NCI-H446 (cell line): ENCODE measurements at regions not wholly inside any gene's neighbourhood (a gene's known extent, or its start where the extent isn't known, plus 50 kb on each side); places are given as distances from the start of the nearest gene placed in this dataset.

Source experiments
- DNase-seq, 2 experiments: peaks; one replicate each; lab custom pipeline; 2025; lab: John Stamatoyannopoulos, UW

DNA sequence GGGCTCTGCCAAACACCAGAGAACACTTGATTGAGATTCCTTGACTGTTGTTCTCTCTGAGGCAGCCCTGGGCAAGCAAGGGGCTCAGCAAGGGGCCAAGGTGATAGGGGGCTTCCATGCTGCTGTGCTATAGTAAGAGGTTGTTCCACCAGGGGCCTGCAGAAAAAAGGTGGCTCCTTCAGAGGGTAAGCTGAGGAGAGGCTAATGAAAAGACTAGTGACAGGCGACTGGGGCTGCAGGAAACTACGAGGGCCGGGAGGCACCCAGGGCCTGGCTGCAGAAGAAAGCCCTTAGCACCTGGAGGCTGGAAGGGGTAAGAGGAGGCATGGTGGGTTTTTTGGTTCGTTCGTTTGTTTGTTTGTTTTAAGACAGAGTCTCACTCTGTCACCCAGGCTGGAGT is 88.0 kb upstream of the CTNNA1 start:
- no peak for DNase-seq

DNA sequence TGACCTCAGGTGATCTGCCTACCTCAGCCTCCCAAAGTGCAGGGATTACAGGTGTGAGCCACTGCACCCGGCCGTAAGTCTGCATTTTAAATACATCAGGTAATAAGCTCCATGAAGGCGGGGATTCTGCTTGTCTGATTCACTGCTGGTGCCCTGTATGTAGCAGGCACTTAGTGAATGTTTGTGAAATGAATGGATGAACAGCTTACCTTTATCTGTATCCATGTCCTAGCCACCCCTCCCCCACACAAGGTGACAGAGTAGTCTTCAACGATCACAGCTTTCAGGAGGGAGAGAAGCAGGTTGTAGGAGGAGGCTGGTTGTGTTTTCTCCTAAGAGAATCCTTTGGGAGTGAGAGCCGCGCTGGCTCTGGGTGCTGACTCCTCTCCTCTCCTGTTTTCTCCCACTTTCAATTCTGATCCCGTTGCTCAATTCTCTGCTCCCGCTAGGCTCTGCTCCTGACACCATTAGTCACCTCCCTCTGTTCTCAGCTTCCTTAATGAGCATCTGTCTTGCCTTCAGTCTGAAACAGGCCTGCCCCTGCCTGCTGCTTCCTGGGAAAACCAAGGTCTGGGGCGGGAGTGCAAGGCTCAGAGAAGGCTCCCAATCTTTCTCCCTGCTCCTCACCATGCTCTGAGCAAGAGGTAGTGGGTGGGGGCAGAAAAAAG is 88.8 kb upstream of the CTNNA1 start:
- peak in 1 of 2 experiments; percentile 24 for DNase-seq

DNA sequence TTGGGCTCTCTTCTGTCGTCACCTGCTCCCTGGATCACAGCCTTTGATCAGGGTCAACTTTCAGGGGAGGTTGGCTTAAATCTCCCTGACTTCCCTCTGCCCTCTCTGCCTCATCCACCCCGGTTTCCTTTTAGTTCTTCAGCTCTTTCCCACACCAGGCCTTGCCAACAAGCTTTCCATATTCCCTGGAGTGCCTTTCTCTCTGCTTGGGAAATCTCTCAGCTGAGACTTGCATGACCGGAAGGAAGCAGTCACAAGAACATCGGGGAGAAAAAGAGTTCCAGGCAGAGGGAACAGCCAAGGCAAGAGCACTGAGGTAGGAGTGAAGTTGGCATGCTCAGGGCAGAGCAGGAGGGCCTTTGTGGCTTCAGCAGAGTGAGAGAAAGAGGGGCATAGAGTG is 88.4 kb upstream of the HSPA9 start:
- DNase-seq: no peak

DNA sequence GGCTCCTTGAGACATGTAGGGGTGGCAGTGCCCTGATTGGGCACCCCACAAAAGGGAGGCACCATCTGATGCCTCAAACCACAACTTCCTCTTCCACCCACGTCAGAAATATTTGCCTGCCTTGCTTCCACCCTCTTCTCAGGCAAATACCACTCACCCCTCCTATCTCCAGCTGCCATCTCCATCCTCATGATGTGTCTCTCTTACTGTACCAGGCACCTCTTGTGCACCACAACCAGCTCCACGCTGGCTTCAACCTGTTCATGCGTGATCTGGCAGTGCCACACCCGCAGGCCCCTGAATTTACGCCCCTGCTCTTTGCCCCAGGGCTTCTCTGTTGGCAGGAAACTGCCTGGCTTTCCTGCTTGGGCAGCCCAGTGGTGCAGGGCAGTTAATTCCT is 87.8 kb upstream of the HSPA9 start:
- DNase-seq: no peak

- DNase-seq: no peak
These were observed 87.4 kb upstream of the HSPA9 start for GRCh38 chr5:138662599-138662998.

- DNase-seq: peak in 1 of 2 experiments; percentile 55
These were observed 86.8 kb upstream of the HSPA9 start for GRCh38 chr5:138661991-138662434.

DNA sequence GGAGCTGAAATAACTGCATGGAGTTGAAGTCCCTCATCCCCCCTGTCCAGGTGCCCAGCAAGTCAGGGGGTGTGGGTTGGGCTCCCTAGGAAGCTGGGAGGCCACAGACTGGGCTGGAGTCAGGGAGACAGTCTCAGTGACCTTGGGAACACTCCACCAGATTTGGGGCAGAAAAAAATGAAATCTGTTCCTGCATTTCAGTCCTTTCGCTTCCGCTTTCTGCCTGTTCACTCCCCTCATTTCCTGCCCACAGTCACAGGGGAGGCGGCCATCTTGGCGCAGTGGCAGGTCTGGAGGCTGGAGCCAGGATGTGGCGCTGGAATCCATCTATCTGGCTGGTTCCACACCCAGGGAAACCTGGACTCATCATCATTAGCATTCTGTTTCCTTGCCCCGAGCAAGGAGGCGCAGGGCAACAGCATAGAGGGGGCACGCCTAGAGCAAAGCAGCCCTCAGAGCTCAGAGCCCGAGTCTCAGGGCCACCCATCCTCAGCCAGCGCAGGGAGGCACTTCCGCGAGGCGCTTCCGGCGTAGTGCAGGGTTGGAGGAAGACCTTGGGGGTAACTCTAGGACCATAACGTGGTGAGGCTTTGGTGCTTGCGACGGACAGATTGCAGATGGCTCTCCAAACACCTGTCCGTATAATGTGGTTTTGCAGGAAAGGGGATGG is 86.2 kb upstream of the HSPA9 start:
- DNase-seq: no peak

DNA sequence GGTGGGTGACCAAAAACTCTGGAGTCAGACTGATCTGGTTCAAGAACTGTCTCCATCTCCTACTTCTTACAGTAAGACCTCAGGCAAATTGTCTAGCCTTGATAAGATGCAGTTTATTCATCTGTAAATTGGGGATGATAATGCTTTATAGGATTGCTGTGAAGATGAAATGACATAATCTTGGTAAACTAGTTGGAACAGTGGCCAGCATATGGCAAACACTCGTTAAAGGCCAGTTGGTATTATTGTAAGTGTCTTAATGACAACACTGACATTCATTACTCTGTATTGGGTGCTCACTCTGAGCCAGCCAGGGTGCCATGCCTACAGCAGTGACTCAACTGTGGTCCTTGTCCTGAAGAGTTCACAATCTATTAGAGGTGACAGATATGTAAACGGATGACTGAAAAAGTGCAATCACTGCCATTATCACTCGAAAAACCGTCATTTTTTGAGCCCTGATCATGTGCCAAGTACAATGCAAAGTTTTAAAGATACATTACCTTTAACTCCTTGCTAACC is 84.9 kb upstream of the HSPA9 start:
- DNase-seq: no peak

DNA sequence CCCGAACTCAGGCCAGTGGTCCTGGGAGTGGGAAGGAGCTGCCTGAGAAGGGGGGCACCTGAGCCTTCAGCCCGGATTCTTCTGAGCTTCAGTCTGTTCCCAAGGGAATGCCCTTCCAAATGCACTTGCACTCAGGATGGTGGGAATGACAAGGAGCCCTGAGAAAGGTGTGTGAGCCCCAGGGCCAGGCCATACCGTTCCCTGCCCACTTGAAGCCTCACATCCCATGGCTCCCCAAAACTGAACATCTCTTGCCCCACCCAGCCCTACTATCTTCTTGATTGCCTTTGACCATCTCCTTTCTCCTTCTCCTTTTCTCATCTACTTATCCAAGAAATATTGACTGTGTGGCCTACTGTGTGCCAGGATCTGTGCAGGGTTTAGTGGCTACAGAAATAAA is 84.4 kb upstream of the HSPA9 start:
- no peak for DNase-seq

- DNase-seq: no peak
These were observed 83.9 kb upstream of the HSPA9 start for GRCh38 chr5:138659121-138659520.

DNA sequence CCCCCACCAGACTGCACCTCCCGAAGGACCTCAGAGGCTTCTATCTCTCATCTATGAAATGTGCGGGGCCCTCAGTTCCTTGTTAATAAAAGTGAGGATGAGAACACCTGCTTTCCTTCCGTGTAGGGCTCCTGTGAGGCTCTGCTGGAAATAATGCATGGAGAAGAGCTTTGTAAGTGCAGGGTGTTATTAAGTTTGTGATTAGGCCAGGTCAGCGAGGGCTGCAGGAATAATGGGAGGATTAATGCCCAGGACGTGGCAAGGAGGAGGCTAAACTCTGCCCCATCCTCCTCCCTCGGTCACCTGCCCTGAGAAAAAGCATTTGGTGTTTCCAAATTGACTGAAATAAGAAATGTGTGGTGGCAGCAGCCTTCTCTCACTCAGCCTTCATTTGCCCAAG is 83.5 kb upstream of the HSPA9 start:
- no peak for DNase-seq

- no peak for DNase-seq
These were observed 82.2 kb upstream of the HSPA9 start for GRCh38 chr5:138657360-138657759.

- no peak for DNase-seq
These were observed 81.7 kb upstream of the HSPA9 start for GRCh38 chr5:138656916-138657315.

DNA sequence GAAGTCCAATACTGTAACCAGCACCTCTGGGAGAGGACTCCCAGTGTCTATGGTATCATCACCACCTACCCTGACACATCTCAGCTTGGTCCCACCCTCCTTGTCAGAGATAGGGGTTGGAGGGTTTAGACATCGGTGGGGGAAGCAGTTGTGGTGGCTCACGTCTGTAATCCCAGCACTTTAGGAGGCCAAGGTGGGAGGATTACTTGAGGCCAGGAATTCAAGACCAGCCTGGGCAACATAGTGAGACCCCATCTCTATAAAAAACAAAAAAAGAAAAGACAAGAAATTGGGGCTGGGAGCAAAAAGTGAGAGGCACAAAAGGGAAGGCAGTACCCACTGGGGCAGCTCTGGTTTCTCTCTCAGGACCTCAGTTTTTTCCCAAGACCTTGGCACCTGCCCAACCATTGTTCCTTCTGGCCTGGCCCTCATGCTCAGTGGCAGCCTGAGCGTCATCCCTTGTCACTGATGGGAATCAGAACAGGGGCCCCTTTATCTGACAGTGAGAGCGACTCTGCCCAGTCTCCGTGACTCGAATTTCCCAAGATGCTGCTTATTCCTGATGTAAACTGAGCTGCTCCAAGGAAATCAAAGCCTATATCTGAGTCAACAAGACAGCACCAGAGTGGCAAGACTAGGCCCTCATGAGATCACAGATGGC is 80.5 kb upstream of the HSPA9 start:
- DNase-seq: no peak

DNA sequence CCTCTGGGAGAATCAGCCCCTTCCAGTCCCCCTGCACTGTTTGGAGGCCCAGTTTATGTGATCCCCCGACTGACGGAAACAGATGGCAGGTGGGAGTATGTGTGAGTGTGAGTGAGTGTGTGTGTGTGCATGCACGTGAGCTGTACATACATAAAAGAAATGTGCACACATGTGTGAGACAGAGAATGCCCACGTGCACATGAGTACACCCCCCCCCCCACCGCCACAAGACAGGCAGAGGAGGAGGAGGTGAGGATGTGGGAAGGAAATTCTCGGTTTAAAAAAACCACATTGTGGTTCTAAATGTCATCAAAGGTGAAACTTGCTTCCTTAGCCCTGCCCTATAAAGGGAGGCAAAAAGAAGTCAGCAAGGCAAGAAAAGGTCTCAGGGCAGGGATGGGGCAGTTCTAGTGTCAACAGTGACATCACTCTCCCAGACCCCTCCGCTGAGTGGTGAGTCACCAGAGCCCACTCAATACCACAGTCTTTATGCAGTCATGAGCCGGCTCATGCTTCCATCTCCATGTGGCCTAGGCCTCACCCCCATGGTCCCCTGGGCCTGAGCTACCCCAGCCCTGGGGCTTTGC is 79.2 kb upstream of the HSPA9 start:
- DNase-seq: no peak

DNA sequence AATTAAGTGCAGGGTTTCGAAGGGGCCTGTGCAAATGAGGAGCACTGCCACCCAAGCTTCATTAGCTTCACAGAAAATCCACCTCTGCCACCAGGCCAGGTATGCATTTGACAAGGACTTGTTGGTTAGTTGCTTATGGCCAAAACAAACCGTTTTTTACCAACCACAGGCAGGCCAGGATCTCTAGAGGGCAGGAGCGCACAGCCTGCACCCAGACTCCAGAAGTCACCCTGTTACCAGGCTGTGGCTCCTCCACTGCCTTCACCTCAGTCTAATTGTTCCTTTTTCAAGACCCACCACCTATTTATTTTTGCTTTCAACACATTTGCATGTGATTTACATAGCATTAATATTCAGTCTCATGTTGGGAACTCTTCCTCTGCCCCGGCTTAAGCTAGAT is 78.3 kb upstream of the HSPA9 start:
- DNase-seq: no peak

DNA sequence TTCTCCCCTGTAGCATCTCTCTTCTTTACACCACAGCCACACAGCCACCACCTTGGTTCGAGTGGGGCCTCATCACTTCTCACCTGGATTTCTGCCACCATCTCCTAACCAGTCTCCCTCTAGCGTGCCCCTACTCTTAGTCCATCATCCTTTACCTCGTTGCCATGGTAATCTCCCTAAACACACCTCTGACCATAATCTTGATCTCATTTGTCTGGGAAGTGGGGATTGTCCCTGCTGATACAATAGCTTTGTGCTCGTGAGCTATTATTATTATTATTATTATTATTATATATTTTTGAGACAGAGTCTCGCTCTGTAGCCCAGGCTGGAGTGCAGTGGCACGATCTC is 76.5 kb upstream of the HSPA9 start:
- no peak for DNase-seq

GRCh38 chr5:138651058-138651766 is 76.0 kb upstream of the HSPA9 start:
- DNase-seq: no peak

- DNase-seq: no peak
These were observed 75.0 kb upstream of the HSPA9 start for GRCh38 chr5:138650196-138650595.

DNA sequence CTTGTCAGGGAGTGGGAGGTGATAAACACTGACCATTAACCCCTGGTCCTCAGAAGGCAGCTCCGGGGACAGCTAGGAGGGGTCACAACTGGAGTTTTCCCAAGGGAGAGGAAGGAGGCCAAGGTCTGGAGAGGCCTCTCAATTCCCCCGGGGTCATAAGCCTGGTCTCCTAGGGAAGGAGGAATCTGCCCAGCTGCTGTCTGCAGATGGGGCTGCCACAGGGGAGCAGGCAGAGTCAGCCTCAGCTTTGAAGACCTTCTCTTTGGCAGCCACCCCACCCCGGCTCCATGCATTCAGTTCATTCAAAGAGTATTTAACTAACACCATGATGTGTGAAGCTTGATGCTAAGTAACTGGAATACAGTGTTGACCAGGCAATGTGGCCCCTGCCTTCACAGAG is 74.6 kb upstream of the HSPA9 start:
- peak in 1 of 2 experiments; percentile 5 for DNase-seq

- no peak for DNase-seq
These were observed 74.1 kb upstream of the HSPA9 start for GRCh38 chr5:138649316-138649720.

- no peak for DNase-seq
These were observed 73.6 kb upstream of the HSPA9 start for GRCh38 chr5:138648841-138649240.
